ENCODE measurements at regions not wholly inside any gene's neighbourhood (a gene's known extent, or its start where the extent isn't known, plus 50 kb on each side); places are given as distances from the start of the nearest gene placed in this dataset.

- TF ChIP-seq, protein P1, sequence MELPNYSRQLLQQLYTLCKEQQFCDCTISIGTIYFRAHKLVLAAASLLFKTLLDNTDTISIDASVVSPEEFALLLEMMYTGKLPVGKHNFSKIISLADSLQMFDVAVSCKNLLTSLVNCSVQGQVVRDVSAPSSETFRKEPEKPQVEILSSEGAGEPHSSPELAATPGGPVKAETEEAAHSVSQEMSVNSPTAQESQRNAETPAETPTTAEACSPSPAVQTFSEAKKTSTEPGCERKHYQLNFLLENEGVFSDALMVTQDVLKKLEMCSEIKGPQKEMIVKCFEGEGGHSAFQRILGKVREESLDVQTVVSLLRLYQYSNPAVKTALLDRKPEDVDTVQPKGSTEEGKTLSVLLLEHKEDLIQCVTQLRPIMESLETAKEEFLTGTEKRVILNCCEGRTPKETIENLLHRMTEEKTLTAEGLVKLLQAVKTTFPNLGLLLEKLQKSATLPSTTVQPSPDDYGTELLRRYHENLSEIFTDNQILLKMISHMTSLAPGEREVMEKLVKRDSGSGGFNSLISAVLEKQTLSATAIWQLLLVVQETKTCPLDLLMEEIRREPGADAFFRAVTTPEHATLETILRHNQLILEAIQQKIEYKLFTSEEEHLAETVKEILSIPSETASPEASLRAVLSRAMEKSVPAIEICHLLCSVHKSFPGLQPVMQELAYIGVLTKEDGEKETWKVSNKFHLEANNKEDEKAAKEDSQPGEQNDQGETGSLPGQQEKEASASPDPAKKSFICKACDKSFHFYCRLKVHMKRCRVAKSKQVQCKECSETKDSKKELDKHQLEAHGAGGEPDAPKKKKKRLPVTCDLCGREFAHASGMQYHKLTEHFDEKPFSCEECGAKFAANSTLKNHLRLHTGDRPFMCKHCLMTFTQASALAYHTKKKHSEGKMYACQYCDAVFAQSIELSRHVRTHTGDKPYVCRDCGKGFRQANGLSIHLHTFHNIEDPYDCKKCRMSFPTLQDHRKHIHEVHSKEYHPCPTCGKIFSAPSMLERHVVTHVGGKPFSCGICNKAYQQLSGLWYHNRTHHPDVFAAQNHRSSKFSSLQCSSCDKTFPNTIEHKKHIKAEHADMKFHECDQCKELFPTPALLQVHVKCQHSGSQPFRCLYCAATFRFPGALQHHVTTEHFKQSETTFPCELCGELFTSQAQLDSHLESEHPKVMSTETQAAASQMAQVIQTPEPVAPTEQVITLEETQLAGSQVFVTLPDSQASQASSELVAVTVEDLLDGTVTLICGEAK (IDR thresholded peaks at IDR 0.05; ENCODE audit: borderline replicate concordance) = no peak
- TF ChIP-seq CTCF (IDR thresholded peaks at IDR 0.05 in 2 of 3, conservative IDR thresholded peaks at IDR 0.05 in 1 of 3; ENCODE audit: control insufficient read depth in 2 of 3, extremely low read depth in 1 of 3, insufficient read depth in 1 of 3, low read depth in 3 of 3, low read length in 3 of 3) (no peak), FOXK2 (IDR thresholded peaks at IDR 0.05) (no peak), EED (IDR thresholded peaks at IDR 0.05; ENCODE audit: low read depth) (no peak), NKRF (conservative IDR thresholded peaks at IDR 0.05) (no peak), ASH2L (IDR thresholded peaks at IDR 0.05; ENCODE audit: borderline replicate concordance, low read depth) (no peak), NFXL1 (IDR thresholded peaks at IDR 0.05; ENCODE audit: borderline replicate concordance) (no peak), PML (IDR thresholded peaks at IDR 0.05; ENCODE audit: low read length) (no peak), CBX3 (IDR thresholded peaks at IDR 0.05; ENCODE audit: borderline replicate concordance, low read depth) (no peak), SMARCA5 (IDR thresholded peaks at IDR 0.05) (no peak), DPF2 (IDR thresholded peaks at IDR 0.05) (no peak), HDGF (IDR thresholded peaks at IDR 0.05) (no peak)
- TF ChIP-seq, protein P2, sequence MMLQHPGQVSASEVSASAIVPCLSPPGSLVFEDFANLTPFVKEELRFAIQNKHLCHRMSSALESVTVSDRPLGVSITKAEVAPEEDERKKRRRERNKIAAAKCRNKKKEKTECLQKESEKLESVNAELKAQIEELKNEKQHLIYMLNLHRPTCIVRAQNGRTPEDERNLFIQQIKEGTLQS (IDR thresholded peaks at IDR 0.05; ENCODE audit: borderline replicate concordance, extremely low read depth, low read depth, low read length) = no peak
- TF ChIP-seq, protein P3, sequence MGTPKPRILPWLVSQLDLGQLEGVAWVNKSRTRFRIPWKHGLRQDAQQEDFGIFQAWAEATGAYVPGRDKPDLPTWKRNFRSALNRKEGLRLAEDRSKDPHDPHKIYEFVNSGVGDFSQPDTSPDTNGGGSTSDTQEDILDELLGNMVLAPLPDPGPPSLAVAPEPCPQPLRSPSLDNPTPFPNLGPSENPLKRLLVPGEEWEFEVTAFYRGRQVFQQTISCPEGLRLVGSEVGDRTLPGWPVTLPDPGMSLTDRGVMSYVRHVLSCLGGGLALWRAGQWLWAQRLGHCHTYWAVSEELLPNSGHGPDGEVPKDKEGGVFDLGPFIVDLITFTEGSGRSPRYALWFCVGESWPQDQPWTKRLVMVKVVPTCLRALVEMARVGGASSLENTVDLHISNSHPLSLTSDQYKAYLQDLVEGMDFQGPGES (IDR thresholded peaks at IDR 0.05) = no peak
Observed at GRCh38 chr18:39781565-39781964, 2173.5 kb upstream of the PIK3C3 start.

Measured in GM12878 (cell line).